ENCODE measurements at regions not wholly inside any gene's neighbourhood (a gene's known extent, or its start where the extent isn't known, plus 50 kb on each side); places are given as distances from the start of the nearest gene placed in this dataset.

DNA sequence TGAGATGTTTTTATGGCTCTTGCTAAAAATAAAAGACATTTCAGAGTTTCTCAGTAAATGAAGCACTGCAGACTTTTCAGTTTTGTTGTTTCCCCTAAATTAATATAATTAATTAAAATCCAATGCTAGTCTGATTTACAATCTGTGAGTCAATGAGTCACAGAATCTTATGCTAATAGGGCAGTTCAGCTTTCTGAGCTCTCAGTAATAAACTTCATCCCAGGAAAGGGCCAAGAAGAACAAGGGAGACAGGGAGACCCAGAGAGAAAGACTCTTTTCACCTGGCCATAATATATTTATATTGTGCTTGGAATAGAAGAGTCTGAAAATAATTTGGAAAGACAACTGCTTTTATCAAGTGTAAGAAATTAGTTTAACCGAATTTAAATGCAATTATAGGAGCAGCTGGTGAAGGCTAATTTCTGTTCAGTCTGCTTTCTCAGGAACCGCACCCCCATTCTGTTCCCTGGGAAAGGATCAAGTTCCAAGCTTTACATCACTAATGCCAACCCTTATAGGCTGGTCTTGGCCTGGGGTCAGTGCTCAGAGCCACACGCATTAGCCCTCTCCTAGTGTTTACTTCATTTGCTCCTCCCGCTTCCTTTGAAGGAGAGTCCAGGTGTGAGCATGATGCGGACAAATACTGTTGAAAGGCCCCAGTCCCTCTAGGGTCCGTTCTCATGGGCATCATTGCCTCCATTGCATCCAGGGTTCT, 145.6 kb downstream of the ZBTB18 start:
- DNase-seq, result no peak

DNA sequence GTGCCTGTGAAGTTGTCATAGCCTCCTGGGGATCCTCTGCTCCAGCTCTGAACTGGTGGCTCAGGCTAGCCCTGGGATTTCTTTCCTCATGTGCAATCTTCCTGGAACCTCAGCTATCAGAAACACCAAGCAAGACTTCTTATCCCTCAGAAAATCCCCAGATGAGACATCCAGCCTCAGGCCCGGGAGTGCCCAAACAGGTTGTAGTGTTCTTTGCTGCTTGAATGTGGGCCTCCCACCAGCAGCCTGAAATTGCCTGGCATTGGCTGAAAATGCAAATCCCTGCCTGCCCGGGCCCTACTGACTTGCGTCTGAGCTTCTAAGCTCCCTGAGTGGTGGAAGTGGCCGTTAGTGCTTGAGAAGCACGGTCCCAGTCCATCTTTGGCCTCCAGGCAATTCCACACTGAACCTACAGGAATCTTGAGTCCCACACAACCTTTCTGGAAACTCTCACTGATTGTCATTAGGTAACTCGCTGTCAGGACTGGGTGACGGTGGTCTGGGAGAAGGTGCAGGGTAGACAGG, 146.8 kb downstream of the ZBTB18 start:
- DNase-seq, result no peak

DNA sequence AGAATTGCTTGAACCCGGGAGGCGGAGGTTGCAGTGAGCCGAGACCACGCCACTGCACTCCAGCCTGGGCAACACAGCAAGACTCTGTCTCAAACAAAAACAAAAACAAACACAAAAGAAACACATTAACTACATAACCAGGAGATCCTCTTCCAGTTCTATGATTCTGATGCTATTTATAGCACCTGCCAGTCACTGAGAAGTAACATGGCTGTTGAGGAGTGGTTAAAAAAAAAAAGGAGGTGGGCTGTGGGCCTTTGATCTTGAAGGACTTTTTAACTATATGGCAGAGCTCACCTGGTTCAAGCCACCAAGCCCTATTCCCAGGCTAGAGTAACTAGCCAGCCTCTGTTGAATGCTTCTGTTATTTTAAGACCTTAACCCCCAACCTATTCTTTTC, 148.8 kb downstream of the ZBTB18 start:
- no peak for DNase-seq

DNA sequence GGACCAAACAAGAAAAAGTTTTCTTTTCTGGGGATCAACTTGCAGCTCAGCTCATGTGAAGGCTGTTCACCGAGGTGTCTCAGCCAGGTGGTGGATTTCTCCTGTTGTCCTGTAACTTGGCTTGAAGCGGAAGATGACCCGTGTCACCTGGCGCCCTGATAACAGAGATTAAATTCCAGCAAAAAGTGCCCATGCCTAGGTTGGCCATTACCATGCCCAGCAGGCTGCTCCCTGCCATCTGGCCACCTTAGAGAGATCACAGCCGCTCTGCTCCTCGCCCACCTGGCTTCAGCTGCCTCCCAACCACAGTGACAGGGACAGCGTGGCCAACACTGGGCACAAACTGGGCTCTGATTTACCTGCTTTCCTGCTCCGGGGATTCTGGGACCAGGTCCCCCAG, 149.5 kb downstream of the ZBTB18 start:
- DNase-seq, result no peak

DNA sequence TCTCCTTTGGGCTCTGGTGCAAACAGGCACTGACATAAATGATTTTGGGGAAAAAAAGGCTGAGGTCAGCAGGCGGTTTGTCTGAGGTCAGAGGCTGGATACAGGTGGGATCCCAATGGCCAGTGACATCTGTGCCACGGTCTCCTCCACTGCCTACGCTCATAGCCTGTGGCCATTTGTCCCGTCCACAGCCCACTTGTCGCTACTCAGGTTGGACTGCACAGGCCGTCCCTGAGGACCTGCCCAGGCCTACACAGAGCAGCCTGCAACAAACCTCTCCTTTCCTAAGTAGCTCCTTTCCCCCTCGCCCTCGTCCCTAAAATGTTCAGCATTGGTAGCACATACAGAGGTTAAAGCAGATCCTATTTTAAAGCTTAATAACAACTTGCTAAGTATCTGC, 150.7 kb downstream of the ZBTB18 start:
- no peak for DNase-seq

DNA sequence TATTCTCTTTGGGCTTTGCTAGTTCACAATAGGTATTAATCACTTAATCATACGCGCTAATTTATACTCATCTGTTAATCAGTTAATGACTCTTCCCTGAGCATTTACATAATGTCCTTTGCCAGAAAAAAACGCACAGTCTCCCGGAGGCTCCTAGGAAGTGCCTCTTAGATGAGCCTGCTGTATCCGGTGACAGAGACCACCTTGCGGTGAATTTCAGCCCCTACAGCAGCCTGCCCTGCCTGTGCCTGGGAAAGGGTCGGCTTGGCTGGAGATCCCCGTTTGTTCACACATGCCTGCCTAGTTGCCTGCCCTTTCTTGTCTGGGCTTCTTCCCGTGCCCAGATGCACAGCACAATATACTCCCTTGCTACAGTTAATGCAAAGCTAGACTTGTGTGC, 152.9 kb downstream of the ZBTB18 start:
- DNase-seq, result no peak

DNA sequence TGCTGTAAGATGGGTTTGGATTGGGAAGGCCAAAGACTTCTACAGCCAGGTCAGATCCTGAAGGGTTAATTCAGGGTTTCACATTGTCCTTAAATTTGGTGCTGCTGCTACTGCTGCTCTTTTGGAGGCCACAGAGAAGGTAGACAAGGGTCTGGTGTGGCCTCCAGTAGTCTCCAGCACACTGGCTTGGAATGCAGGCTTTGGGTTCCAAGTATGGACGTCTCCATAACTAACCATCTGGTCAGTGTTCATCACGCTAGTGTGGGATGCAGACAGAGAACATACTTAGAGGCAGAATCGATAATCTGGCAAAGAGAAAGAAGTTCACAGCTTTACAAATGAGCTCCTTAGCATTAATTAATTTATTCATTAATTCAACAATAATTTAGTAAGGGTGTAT, 154.1 kb downstream of the ZBTB18 start:
- no peak for DNase-seq

DNA sequence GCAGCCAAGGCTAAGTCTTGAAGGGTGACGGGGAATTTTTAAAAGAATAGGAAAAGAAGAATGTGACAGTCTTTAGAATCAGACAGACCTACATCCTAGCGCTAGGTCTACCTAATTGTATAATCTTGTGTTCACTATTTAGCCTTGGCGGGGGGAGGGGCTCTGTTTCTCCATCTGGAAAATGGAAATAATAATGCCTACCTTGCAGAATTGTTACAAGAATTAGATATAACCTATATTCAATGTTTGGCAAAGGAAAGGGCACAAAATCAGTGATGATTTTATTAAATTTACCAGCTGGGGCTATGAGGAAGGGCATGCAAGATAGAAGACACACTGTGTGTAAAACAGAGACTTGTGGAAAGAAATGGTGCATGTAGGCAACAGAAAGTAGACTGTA, 154.8 kb downstream of the ZBTB18 start:
- no peak for DNase-seq

DNA sequence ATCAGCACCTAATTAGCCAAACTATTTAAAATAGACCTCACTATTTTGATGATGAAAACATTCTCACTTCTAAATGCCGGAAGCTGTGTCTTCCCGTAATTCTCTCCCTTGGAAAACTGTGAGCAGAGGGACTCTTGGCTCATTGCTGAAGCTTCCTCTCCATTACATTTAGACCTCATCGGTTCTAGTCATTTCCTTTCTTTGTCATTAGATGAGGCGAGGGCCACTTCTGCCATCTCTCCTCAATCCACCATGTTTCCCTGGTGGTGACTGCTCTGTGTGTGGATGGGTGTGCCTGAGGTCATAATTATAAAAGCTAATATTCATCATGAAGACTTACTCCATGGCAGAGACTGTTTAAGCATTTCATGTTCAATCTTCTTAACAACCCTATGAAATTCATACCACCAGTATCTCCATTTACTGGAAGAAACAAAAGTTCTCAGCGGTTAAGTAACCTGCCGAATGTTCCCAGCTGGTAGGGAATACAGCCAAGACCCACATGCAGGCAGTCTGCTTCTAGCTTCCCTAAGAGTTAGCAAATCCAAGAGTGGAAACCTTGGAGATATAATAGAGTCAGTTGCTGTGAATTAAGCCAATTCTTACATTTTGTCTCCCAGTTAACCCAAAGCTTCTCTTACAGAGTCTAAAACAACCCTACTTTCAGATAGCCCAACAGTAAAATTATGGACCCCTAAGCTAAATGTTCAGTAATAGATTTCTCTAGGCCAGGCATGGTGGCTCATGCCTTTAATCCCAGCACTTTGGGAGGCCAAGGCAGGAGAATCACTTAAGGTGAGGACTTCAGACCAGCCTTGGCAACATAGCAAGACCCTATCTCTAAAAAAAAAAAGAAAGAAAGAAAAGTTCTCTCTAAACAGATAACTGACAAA, 156.2 kb downstream of the ZBTB18 start:
- DNase-seq, result no peak

DNA sequence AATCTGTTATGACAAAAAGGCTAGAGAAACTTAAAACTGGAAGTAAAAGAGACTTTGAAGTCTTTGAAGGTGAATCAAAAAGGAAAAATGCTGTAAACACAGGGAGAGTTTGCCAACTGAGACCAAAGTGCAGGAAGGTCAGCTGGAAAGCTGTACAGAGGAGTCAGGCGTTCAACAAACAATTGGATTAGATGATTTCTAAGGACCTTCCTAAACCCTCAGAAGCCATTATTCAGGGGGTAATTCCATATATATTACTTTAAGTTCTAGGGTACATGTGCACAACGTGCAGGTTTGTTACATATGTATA, 156.8 kb downstream of the ZBTB18 start:
- no peak for DNase-seq

DNA sequence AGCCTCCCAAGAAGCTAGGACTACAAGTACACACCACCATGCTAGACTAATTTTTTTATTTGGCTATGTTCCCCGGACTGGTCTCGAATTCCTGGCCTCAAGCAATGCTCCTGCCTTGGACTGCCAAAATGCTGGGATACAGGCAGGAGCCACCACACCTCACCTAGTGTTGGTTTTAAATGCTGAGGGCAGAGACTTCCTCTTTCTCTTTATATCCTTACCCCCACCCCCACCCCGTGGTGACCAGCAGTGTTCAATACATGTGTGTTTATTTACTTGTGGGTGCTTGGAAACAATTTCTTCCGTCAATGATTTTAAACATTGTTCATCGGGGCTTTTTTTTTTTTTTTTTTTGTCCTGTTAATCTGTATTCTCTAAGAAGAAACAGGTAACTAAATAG, 158.9 kb downstream of the ZBTB18 start:
- DNase-seq, result no peak

DNA sequence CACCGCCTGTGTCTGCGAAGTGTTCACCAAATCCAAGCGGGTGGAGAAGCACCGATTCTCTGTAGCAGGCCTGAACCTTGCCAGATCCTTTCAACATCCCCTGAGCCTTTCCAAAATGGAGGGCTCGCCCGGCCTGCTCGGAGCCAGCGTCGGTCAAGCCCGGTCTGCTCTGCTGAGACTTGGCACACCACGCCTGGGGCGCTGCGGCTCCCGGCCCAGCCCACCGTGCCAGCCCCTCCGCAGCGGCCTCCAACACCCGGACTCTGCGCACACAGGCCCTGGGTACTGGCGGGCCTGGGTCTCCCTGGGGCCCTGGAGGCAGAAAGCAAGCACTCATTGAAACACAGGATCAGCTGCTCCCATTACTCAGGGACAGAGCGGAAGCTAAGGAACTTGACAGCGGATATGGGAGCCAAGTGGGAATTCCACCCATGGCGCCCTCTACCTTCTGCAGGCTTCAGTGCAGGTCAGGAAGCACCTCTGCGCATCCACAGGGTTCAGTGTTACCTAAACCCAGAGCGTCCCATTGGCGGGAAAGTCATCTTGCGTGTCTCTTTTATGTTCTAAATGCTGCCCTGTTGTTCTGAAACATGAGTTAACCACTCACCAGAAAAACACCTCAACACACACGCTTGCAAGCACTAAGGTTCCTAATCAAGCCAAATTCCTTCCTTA, 159.9 kb downstream of the ZBTB18 start:
- no peak for DNase-seq

DNA sequence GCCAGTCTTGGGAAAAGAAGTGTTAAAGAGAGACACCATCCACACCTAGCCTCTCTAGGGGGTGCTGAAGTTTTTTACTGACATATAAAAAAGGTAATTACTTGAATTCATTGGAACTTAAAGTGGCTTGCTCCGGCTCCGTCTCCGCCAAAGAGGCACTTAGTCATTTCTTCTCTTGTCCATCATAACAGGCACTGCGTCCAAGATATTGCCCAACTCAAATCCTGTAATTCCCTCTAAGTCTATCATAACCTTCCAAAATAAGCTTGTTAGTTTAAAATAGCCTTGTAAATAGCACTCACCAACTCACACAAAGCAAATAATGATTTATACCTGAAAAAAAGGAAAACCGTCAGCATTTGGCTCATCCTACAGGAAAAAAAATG, 160.5 kb downstream of the ZBTB18 start:
- DNase-seq, result no peak

DNA sequence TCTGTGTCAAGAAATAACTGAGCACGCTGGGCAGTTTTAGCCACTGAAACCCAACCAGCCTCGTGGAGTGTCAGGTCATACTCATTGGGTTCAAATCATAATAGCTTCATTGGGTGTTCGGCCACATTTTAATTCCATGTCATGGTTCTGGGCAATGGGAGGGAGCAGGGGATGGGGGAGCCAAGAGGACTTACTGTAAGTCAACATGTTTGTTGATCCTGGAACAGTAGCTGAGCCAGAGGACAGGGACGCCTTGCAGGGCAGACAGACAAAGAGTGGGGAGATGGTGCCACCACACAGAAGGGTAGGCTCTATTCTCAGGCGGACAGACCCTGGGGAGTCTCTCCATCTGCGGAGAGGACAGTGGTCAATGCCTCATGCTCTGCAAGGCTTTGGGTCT, 161.1 kb downstream of the ZBTB18 start:
- DNase-seq, result no peak

DNA sequence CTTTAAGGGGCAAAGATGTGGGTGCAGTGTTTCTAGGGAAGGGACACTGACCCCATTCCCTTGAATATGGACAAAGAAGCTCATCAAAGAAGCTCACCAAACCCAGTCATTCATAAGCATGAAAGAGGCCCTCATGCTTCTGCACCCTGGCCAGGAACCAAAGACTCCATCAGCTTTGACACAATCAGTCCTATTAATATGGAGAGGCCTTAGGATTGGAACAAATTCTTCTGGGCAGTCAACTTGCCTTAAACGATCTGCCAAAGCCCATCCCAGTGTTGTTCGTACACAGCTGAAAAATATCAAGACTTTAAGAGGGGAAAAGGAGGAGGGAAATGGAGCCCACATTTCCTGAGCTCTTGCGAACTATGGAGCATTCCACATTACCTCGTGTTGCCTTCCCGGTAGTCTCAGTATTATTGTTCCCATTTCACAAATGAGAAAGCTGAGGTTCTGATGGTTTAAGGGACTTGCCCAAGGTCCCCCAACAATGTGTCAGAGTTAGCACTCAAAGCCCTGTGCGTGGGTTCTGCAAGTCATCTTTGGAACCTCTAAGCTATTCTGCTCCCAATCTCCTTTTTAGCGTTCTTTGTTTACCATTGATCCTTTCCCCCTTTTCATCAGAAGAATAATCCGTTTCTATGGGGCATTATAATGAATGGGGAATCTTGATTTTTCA, 161.9 kb downstream of the ZBTB18 start:
- DNase-seq, result no peak

DNA sequence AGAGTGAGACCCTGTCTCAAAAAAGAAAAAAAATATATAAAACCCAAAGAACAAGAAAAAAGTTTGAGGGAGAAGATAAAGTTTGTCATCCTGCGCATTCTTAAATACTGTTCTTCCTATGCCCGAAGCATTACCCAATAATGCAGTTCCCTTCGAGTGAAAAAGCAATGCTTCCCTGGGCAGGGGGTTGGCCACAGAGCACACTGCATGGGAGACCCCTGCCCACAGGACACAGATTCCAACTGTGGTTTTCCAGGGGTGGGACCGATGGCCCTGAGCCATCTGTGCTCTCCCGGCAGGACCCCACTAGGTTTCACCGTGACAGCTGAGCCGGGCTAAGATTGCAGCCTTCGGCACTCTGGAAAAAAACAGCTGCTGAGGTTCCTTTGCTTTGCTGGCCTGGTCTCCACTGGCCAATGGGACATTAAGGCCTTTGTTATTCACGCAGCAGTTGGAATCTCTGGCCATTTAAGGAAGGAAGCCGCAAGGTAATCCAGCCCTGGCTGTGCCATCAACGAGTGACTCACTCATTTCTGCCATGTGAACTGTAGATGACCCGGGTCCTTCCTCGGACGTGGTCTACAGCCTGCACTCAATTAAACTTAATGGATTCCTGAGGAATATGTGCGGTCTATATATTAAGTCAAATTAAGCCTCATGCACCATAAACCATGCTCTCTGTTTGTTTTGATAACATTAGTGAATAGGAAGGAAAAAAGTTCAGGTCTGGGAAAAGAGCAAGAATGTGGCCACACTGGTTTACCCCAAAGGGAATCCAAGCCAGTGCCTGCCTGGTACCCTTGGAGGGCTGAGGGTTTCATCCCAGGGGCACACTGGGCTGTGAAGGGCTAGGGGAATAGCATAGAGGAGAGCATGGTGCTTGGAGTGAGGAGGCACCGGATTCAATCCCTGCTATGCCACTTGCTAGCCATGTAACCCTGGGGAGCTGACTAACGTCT, 163.2 kb downstream of the ZBTB18 start:
- peak; percentile 43 to 44 for DNase-seq

DNA sequence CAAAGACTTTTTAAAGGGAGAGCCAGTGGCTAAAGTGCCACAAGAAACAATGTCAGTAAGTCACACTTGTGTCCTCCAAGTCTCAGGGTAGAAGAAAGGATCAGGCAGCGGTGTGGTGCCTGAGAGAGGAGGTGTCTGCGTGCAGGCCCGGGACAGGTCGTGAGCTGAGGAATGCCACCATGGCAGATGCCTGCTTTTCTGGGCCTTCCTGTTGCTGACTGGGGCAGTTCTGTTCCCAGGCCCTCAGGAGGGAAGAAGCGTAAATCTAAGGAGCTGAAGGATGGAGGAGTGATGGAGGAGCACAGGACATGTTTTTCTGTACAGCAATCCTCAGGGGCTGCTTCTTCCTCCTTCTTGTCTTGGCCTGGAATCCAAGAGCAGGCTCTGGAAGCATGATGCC, 165.8 kb downstream of the ZBTB18 start:
- DNase-seq, result no peak

DNA sequence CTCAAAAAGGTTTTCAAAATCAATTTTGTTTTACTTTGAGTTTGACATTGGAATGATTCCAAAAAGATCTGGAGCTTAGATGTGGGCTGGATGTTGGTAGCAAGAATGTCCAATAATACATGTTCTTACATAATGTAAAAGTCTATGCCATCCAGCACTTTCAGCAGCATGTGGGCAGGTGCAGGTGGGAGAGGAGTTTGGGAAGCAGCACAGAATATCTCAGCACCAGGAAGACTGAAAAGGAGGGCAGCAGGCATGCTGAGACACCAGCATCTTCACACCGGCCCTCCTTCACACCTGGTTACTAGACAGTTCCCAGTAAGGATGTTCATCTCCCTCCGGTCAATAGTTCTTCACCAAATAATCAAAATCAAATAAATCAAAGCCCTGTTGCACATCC, 166.6 kb downstream of the ZBTB18 start:
- no peak for DNase-seq

DNA sequence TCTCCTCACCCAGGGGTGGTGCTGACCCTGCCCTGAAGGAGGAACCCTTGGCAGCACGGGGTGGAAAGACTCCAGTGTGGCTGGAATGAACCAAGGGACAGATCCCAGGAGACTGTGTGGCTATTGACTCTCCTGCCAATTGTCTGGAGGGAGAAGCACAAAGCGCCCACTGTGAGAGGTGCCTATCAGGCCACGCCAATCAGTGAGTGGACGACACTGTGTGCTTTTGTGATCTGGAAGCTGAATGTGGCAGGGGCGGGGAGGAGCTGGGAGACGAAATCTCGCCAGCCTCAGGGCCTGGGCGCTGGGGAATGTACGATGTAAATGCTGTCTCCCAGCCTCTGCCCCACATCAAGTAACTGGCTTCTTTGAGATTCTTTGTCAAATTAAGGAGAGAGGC, 167.1 kb downstream of the ZBTB18 start:
- no peak for DNase-seq

DNA sequence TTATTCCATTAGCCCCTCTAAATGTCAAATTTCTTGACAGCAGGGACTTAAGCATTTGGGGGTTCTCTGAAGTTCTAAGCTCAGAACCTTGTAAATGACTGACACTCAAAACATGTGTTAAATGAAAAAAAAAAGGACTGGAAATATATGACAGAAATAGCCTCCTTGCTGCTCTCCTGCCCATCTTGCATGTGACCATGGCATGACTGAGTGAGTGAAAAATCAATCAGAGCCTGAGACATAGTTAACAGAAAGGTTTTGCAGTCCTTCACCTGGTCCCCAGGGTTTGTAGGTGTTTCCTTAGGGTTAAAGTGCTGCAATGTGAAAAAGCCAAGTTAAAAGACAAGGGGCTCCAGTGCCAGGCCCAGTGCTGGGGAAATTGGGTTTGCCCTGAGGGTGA, 168.1 kb downstream of the ZBTB18 start:
- DNase-seq, result no peak

DNA sequence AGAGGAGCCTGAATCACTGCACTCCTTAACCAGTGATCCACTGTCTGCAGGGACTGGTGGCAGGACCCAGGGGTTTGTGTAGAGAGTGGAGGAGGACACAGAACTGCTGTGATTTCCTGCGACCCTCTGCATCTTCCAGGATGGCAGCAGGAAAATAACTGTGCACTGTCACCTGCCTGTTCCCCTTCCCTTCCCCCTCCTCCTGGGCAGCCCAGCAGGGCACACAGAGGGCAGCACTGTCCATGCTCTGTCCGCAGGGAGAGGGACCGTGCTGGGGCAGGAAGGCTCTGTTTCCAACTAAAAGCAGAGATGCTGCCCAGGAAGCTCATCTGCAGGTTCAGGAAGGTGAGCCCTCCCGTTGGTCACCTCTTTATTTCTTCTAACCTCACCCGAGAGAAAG, 168.7 kb downstream of the ZBTB18 start:
- no peak for DNase-seq

DNA sequence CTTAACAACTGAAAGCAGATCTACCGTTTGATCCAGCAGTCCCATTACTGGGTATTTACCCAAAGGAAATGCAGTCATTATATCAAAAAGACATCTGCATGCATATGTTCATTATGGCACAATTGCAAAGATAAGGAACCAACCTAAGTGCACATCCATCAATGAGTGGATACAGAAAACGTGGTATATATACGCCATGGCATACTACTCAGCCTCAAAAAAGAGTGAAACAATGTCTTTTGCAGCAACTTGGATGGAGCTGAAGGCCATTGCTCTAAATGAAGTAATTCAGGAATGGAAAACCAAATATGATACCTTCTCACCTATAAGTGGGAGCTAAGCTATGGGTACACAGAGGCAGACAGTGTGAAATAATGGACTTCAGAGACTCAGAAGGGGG, 169.3 kb downstream of the ZBTB18 start:
- no peak for DNase-seq

Data from inflammatory macrophage (primary cell).